Suprapubic skin (tissue), 4 donors: ENCODE measurements at regions not wholly inside any gene's neighbourhood (a gene's known extent, or its start where the extent isn't known, plus 50 kb on each side); places are given as distances from the start of the nearest gene placed in this dataset.
"Not testable (repeated sequence)": the region's sequence is repeated elsewhere in the genome, so short reads cannot be mapped to it uniquely, and the experiment has no call there.

Source experiments
- POLR2A ChIP-seq, 2 donors: fragments of 450-650 bp; IDR thresholded peaks; one replicate each; pipeline ENCODE4 v1.6.1; 2017; ENCODE audit warnings: antibody characterized with exemption in 2 of 2, mild to moderate bottlenecking in 2 of 2, moderate library complexity in 2 of 2
- POLR2AphosphoS5 ChIP-seq, 3 donors: sonication (generic); formaldehyde crosslinking; IDR thresholded peaks; one replicate each; pipeline ENCODE4 v1.6.1; 2017; ENCODE audit warnings: antibody characterized with exemption in 3 of 3
- TF ChIP-seq, protein P1 (sequence below), 2 donors: fragments of 200-600 bp in 1 of 2; fragments of 450-650 bp in 1 of 2; sonication (generic) in 1 of 2; IDR thresholded peaks; one replicate each; pipeline ENCODE4 v1.5.1; 2016 to 2019; ENCODE audit warnings: antibody characterized with exemption in 2 of 2, mild to moderate bottlenecking in 1 of 2, moderate library complexity in 1 of 2

GRCh38 chr13:111440492-111440891, 120.0 kb downstream of the TEX29 start:
- TF ChIP-seq POLR2A, POLR2AphosphoS5 (IDR thresholded peaks at IDR 0.05): not testable (repeated sequence)
- TF ChIP-seq, protein P1, sequence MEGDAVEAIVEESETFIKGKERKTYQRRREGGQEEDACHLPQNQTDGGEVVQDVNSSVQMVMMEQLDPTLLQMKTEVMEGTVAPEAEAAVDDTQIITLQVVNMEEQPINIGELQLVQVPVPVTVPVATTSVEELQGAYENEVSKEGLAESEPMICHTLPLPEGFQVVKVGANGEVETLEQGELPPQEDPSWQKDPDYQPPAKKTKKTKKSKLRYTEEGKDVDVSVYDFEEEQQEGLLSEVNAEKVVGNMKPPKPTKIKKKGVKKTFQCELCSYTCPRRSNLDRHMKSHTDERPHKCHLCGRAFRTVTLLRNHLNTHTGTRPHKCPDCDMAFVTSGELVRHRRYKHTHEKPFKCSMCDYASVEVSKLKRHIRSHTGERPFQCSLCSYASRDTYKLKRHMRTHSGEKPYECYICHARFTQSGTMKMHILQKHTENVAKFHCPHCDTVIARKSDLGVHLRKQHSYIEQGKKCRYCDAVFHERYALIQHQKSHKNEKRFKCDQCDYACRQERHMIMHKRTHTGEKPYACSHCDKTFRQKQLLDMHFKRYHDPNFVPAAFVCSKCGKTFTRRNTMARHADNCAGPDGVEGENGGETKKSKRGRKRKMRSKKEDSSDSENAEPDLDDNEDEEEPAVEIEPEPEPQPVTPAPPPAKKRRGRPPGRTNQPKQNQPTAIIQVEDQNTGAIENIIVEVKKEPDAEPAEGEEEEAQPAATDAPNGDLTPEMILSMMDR (IDR thresholded peaks at IDR 0.05) = not testable (repeated sequence)
